HUDEP-2 (cell line): ENCODE measurements at regions not wholly inside any gene's neighbourhood (a gene's known extent, or its start where the extent isn't known, plus 50 kb on each side); places are given as distances from the start of the nearest gene placed in this dataset.
"Not testable (repeated sequence)": the region's sequence is repeated elsewhere in the genome, so short reads cannot be mapped to it uniquely, and the experiment has no call there.

Source experiments
- DNase-seq, 76 experiments: peaks; one replicate each; lab custom pipeline; 2025; ENCODE audit not compliant: unreplicated experiment in 76 of 76; lab: John Stamatoyannopoulos, UW

DNA sequence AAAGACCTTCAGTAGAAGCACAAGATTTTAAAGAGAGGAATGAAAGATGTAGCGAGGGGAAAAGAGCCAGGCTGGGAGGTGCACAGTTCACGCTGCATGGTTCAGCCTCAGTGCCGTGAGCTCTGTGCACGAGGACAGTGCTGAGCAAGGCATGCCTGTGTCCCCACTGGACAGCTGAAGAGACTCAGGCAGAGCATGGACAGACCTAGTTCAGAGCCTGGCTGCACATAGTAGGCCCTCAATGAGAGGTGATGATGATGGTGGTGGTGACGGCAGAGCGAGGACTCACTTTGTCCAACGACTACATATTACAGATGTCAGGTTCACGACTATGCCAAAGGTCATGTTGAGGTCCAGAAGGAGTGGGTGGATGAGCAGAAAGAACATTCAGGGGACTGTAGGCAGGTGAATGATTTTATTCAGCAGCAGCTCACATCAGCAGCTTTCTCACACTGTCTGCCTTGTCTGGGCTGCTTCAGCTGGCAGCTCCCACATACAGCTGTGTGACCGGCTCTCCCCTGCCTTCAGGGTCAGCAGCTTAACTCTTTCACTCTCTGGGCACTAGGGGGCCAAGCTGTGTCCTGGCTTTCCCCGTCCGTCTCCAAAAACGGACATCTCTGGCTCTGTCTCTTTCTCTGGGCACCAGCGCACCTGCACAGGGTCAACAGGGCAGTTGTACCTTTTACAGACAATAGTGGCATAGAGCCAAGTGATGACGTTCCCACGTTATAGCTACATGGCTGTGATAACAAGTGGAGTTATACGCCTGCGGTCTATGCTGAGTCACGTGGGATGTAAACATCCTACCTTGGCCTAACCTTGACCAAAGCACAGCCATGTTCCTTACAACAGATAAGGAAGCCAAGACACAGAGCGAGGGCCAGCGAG lies 83.4 kb upstream of the KCNK12 start:
- peak in 3 of 76 experiments; percentile 13 to 23 (median 14) for DNase-seq

DNA sequence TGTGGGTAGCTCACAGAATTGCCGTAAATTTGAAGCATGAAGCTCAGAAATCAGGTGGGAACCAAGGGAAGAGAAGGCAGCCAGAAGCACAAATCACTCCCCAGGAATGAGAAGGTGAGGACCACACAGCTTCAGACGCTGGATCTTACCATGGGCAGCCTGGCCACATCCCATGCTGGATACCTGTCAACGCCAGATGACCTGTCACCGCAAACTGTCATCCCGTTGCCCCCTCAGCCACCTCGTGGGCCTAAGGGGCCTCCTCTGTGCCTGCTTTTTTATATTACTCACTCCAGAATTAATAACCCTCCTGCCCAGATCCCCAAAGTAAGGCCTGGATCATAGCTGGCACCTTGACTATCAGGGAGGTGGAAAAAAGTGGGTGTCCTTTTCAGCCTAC lies 82.3 kb upstream of the KCNK12 start:
- no peak for DNase-seq

DNA sequence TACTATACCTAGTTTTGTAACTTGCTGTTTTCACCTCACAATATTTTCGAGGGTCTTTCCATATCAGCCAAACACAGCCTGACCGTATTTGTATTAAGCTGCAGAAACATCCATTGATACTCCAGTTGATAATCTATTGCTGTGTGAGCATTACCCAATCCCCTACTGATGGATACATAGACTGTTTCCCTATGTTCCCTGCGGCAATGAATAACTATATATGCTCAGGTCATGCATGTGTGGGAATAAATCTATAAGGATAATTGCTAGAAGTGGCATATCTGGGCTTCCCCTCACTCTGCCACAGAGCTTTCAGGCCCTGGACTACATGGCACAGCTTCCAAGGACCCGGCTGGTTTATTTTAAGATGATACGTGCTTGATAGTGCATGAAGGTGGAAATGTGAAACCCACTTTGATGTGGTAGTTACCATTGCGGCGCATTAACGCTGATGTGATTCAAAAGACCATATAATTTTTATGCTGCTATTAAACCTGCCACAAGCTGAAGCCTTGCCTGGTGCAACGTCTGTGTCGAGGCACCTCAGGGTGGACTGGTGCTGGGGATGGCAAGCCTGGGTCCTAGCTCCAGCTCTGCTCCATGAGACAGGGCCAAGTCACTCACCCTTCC lies 81.4 kb upstream of the KCNK12 start:
- no peak for DNase-seq

DNA sequence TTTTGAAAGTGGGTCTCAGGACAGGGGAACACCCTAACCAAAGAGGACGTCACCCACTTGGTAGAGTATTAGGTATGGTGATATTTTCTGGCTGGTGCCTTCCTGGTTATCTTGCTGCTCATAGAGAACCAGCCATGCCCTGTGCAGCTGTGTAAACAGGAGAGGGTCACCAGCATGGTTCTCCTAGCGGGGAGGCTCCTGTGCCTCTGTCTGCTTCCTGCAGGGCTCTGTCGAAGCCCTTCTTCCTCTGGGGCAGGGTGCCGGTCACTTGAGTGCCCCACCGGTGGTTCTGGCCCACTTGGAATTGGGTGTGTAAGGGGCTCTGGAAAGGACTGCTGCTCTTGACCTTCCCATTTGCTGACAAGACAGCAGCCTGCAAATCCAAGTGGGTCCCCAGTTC lies 80.5 kb upstream of the KCNK12 start:
- no peak for DNase-seq

DNA sequence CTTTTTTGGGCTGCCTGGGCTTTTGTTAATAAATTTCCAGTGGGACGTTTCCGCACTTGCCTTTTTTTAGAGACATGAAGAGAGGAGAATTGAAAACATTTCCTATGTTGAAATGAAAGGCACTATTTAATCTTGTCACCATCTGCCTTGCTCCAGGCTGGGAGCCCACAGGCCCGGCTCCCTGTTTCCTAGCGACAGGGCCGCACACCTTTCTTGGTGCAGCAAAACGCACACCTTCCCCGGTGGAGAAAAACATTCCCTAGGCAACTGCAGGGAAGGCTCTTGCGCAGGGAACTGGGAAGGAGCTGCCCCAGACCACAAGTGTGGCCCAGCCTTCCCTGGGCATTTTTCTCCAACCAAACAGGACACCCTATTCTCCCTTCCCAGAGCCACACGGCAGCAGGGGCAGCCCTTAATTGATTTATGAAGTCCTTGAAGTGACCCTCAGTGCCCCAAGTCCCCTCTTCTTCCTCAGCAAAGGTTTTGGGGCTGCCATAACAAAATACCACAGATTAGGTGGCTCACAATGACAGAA lies 79.3 kb upstream of the KCNK12 start:
- no peak for DNase-seq

DNA sequence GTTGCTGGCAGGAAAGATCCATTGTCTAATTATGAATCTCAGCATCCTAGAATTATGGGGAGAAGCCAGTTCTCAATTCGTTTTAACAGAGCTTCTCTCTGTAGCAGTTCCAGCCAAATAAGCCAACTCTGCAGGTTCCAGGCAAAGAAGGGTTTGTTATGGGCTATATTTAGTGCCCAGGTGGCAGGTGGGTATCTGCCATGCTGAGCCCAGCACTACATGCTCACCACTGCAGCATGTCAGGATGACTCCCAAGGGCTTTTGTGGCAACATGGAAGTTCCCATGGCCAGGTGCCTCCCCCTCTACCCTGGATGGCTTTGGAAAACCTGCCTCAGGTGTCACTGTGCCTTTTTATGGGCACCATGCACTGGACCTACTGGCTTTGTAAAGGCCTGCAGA lies 74.5 kb upstream of the KCNK12 start:
- no peak for DNase-seq

DNA sequence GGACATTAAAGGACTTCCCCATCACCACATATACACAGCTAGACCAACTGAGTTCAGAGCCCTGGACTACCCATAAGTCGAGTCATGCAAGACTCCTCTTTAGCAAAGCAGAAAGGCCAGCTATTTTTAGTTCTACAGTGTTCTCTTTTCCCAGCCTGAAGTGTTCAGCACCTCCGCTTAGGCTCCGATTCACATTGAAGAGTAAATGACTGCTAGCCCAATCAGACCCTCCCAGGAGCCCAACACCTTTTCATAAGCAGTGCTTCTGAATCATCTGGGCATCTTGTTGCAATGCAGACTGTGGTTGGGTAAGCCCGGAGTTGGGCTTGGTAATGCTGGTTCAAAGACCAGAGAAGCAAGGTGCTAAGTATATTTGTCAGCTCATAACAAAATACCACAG lies 73.6 kb upstream of the KCNK12 start:
- DNase-seq = no peak

DNA sequence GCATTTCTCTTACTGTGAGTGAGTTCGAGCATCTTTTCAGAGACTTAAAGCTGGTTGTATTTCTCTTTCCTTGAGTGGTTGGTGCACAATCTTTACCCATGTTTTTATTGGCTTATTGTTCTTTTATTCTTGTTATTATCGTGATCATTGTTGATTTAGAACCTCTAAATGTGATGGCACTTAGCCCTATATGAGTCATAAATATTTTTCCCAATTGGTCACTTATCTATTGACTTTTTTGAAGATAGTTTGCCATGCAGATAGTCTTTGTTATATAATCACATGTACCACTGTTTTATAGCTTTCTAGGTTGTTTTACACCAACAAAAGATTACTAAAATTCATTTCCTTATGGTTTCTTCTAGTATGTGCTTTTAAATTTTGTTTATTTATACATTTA lies 70.6 kb upstream of the KCNK12 start:
- DNase-seq = no peak

DNA sequence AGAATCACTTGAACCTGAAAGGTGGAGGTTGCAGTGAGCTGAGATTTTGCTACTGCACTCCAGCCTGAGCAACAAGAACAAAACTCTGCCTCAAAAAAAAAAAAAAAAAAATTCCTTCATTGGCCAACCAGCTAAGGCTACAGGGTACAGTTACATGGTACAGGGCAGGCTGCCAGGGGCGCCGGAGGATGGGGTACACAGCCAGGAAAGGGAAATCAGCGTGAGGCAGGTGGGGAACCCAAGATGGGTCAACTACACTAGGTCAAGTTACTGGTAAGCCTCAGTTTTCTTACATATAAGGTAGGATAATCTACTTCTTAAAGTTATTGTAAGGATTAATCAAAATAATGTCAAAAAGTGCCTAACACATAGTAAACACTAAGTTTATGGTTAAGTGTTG lies 69.6 kb upstream of the KCNK12 start:
- no peak for DNase-seq

DNA sequence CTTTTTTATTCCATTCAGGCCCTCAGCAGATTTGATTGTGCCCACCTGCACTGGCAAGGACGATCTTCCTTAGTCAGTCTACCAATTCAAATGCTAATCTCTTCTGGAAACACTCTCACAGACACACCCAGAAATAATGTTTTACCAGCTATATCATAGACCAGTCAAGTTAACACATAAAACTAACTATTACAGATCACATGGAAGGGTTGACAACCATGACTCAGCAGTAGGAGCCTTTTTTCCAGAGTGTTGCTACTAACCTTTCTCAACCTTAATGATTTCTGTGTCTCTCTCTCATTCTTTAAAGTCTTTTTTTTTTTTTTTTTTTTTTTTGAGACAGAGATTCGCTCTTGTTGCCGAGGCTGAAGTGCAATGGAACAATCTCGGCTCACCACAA lies 68.7 kb upstream of the KCNK12 start:
- DNase-seq = no peak

DNA sequence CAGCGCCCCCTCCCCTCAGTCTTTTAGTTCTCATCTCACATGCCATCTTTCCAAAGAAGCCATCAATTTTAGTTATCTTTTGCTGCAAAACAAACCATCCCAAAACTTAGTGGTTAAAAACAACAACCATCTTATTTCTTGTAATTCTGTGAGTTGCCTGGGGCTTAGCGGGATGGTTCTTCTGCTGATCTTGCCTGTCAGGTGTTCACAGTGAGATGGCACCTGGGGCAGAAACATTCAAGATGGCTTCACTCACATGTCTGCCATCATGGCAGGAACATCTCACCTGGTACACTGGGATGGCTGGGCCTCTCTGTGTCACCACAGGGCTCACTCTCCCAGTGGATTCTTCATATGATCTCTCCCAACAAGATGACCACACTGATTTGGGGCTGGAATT lies 67.6 kb upstream of the KCNK12 start:
- no peak for DNase-seq

DNA sequence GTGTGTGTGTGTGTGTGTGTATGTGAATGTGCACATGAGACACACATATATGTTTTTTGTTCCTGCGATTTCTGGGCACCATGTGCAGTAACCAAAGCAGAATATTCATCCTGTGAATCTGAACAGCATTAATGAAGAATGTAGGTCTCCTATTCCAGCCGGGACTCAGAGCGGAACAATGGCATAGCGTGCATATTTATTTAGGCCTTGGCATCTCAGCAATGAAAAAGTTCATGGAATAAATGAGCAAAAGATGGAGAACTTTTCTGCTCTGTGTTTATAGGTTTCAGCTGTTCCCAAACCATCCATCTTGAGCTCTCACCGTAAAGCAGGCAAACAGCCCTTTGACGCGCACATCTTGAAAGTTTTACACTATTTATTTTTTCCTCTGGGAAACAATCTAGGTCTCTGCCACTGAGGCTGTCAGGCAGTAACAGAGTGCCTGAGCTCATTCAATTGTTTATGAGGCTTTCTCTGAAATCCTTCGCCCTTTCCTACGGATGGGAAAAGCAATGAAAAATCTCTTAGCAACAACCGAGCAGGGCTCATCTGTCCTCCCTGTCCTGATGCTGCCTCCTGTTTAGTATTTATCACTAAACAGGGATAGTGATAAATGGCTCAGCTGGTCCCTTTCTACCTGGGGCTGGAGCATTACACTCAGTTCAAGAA lies 65.9 kb upstream of the KCNK12 start:
- no peak for DNase-seq

DNA sequence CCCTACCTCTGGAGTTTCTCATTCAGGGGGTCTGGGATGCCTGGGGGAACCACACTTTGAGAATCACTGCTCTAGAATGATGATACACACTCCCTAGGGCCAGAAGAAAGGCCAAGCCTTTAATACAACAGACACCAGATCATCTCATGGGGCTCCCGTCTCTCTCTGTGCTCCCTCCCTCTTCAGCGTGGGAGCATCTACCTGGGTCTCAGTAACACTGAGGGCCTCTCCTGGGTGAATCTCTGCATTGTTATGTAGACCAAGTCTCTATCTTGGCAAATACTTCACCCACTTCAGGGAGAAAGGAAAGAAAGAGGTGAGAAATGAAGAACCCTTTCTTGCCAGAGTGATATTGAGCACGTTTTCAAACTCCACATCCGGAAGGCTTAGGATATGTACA lies 65.4 kb upstream of the KCNK12 start:
- DNase-seq = no peak

DNA sequence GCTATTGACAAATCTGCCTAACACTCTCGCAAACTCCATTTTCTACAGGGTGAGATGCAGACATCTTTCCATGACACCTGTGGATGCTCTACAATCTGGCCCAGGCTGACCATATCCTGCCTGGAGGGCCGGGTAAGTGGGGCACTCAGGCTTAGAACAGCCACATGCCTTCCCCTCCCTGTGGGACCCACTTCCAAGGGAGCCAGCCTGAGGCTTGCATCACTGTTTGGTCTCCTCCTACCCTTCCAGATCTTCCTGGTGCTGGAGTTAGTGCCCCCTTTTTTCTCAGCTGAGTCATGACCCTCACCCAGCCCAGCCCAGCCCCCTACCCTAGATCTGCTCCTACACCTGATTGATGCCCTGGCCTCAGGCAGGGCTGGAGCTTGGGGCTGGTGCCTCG lies 62.0 kb upstream of the KCNK12 start:
- DNase-seq = no peak

DNA sequence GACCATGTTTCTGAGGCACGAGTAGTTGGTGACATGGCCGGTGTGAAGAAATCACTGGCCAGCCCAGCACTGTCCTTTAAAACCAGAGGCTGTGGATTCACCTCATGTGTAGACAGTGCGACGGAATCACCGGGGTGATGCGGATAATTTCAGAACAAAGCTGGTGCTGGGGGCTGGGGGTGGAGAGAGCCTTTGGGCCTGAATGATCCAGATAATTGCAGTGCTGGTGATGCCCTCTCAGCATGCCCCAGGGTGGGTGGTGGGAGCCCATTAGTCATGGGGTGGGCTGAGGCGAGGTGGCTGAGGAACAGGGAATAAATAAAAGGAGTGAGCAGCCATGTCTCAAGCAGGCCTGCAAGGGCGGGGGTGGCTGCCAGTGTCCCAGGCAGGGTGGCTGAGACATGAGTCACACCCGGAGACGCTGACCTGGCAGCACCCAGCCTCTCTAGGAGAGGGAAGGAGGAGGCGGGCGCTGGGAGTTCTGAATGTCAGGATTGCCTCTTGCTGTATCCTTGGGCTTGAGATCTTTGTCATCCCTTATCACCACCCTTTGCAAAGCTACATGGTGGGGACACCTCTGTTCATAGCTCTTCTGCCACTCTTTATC lies 61.1 kb upstream of the KCNK12 start:
- DNase-seq = no peak

DNA sequence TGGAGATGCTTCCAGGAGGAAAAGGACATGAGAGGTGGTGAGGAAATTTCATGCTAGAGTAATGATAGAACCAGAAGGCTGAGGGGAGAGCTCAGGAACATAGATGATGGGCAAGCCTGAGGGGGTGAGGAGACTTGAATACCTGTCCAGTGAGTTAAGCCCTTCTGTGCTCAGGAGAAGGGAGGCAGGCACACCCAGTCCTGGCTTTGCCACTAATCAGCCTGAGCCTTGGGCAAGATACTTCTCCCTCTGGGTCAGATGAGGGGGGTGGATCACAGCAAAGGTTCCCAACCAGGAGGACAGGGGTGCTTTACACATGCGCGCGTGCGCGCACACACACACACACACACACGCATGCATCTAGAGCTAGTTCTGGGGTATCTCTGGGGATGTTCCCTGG lies 60.5 kb upstream of the KCNK12 start:
- no peak for DNase-seq

DNA sequence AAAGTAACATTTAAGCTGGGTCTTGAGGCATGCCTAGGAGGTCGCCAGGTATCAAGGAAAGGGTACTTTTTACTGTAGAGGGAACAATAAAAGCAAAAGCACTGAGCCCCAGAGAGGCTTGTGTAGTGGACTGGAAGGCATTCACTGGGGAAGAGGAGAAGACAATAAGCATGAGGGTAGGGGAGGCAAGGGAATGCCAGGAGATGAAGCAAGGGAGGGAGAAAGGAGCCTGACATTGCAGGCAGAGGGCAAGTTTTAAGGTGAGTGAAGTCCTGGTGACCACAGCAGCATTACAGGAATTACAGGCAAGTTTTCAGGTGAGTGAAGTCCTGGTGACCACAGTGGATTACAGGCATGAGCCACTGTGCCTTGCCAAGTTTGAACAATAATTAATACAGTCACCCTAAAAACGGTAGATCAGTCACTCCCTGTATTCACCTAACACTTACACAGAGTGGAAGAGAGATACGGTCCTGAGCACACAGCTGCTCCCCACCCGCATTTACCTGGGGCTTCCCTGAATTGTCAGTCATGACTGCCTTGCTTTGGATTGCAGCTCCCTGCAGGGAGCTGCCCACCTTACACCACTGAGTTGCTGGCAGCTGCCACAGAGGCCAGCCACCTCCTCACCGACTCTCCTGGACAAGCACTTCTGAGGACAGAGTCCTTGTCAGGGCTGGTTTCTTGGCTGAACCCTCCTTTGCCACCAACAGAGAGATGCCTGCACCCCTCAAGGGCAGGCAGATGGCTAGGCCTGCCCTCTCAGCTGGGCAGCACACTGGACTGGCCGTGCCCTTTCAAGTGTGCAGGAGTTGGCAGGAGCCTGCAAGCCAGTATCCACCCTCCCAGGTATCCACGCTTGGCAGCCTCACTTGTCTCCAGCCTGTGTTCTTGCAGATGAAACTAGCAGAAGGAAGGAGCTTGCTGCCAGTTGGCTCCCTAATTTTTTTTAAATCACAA lies 59.0 kb upstream of the KCNK12 start:
- no peak for DNase-seq

DNA sequence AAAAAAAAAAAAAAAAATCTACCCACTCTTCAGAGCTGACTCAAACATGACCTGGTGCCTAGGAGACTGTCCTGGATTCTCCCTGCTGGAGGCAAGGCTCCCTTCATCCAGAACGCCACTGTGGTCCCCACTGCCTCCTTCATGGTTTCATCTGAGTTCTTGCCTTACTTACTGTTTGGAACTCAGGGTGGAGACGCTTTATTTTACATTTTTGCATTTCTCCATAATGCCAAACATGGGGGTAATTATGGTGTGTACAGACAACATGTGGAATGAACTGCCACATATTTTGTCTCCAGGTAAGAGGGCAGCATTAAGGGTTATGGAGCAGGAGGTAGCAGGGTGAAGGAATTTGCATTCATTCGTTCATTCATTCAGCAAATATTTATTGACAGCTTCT lies 58.1 kb upstream of the KCNK12 start:
- DNase-seq = no peak

DNA sequence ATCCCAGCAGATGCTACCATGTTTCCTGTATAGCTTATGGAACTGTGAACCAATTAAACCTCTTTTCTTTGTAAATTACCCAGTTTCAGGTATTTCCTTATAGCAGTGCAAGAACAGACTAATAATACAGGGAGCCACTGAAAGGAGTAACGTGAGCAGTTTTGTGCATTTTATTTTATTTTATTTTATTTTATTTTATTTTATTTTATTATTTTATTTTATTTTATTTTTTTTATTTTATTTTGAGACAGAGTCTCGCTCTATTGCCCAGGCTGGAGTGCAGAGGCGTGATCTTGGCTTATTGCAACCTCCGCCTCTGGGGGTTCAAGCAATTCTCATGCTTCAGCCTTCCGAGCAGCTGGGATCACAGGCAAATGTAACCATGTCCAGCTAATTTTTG lies 55.9 kb upstream of the KCNK12 start:
- no peak for DNase-seq

DNA sequence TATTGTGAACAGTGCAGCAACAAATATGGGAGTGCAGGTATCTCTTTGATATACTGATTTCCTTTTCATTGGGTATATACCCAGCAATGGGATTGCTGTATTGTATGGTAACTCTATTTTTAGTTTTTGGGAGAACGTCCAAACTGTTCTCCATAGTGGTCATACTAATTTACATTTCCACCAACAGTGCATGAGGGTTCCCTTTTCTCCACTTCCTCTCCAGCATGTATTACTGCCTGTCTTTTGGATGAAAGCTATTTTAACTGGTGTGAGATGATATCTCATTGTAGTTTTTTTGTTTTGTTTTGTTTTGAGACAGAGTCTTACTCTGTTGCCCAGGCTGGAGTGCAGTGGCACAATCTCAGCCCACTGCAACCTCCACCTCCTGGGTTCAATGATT lies 52.4 kb upstream of the KCNK12 start:
- not testable (repeated sequence) for DNase-seq
